Iris pigment epithelial cell (primary cell): ENCODE measurements at regions not wholly inside any gene's neighbourhood (a gene's known extent, or its start where the extent isn't known, plus 50 kb on each side); places are given as distances from the start of the nearest gene placed in this dataset.

ENCODE experiments used
- DNase-seq: peaks from one replicate; pipeline ENCODE4 v3.0.0-alpha.2; 2011; ENCODE audit warnings: low read depth

- DNase-seq, result no peak
These were observed 82.9 kb downstream of the HES1 start for GRCh38 chr3:194218646-194219453.

GRCh38 chr3:194219826-194220410 lies 84.0 kb downstream of the HES1 start:
- DNase-seq, result no peak

GRCh38 chr3:194220901-194221326 lies 85.0 kb downstream of the HES1 start:
- peak; percentile 36 for DNase-seq

GRCh38 chr3:194221336-194221735 lies 85.4 kb downstream of the HES1 start:
- no peak for DNase-seq

GRCh38 chr3:194223951-194224350 lies 88.0 kb downstream of the HES1 start:
- no peak for DNase-seq

- no peak for DNase-seq
These were observed 88.8 kb downstream of the HES1 start for GRCh38 chr3:194224471-194225417.

- DNase-seq, result no peak
These were observed 89.5 kb downstream of the HES1 start for GRCh38 chr3:194225418-194225812.

GRCh38 chr3:194225988-194226663 lies 90.2 kb downstream of the HES1 start:
- DNase-seq, result no peak

- DNase-seq, result no peak
These were observed 96.2 kb downstream of the HES1 start for GRCh38 chr3:194231929-194232832.

- no peak for DNase-seq
These were observed 97.2 kb downstream of the HES1 start for GRCh38 chr3:194233150-194233549.

GRCh38 chr3:194235160-194235559 lies 99.2 kb downstream of the HES1 start:
- DNase-seq, result no peak

- DNase-seq, result no peak
These were observed 101.2 kb downstream of the HES1 start for GRCh38 chr3:194237110-194237509.

- no peak for DNase-seq
These were observed 104.8 kb downstream of the HES1 start for GRCh38 chr3:194240766-194241165.

GRCh38 chr3:194243172-194243837 lies 107.4 kb downstream of the HES1 start:
- DNase-seq, result no peak

- no peak for DNase-seq
These were observed 107.0 kb downstream of the CPN2 start for GRCh38 chr3:194244167-194244566.

- no peak for DNase-seq
These were observed 105.7 kb downstream of the CPN2 start for GRCh38 chr3:194245474-194245873.

- no peak for DNase-seq
These were observed 105.1 kb downstream of the CPN2 start for GRCh38 chr3:194245975-194246561.

GRCh38 chr3:194246709-194247349 lies 104.3 kb downstream of the CPN2 start:
- no peak for DNase-seq

GRCh38 chr3:194247350-194247740 lies 103.8 kb downstream of the CPN2 start:
- no peak for DNase-seq
